Vagina (tissue), 2 donors: ENCODE measurements at regions not wholly inside any gene's neighbourhood (a gene's known extent, or its start where the extent isn't known, plus 50 kb on each side); places are given as distances from the start of the nearest gene placed in this dataset.

Experiments used
- CTCF ChIP-seq, 3 experiments: fragments of 450-650 bp in 2 of 3; fragments of 200-600 bp in 1 of 3; sonication (generic) in 1 of 3; IDR thresholded peaks; one replicate each; pipeline ENCODE4 v1.5.1; 2017 to 2019; ENCODE audit warnings: antibody characterized with exemption in 3 of 3, mild to moderate bottlenecking in 2 of 3, moderate library complexity in 2 of 3
- POLR2A ChIP-seq, 2 donors: fragments of 450-650 bp; IDR thresholded peaks; one replicate each; pipeline ENCODE4 v1.6.1; 2017; ENCODE audit warnings: antibody characterized with exemption in 2 of 2, mild to moderate bottlenecking in 2 of 2, moderate library complexity in 2 of 2

GRCh38 chr5:104840284-104840683, 1277.7 kb upstream of the NUDT12 start:
- TF ChIP-seq CTCF (IDR thresholded peaks at IDR 0.05) (no peak), POLR2A (IDR thresholded peaks at IDR 0.05) (no peak)
